Colonic mucosa (tissue), 4 donors: ENCODE measurements at regions not wholly inside any gene's neighbourhood (a gene's known extent, or its start where the extent isn't known, plus 50 kb on each side); places are given as distances from the start of the nearest gene placed in this dataset.
"Not testable (repeated sequence)": the region's sequence is repeated elsewhere in the genome, so short reads cannot be mapped to it uniquely, and the experiment has no call there.

ENCODE experiments used
- DNase-seq: peaks from one replicate; pipeline ENCODE4 v3.0.0-alpha.2; 2020
- H3K27ac ChIP-seq: fragments of 200-600 bp; one replicate; pipeline ENCODE4 v1.8.0; 2021
- H3K27me3 ChIP-seq: fragments of 200-600 bp; one replicate; pipeline ENCODE4 v1.8.0; 2021
- H3K36me3 ChIP-seq: fragments of 200-600 bp; one replicate; pipeline ENCODE4 v1.8.0; 2021
- H3K4me1 ChIP-seq: fragments of 200-600 bp; one replicate; pipeline ENCODE4 v1.8.0; 2021; ENCODE audit warnings: mild to moderate bottlenecking
- H3K4me3 ChIP-seq: fragments of 200-600 bp; one replicate; pipeline ENCODE4 v1.8.0; 2021
- H3K9ac ChIP-seq, 2 donors: one replicate each; pipeline ENCODE4 v1.7.0; 2013; ENCODE audit warnings: control low read depth in 2 of 2, low read depth in 2 of 2, low read length in 2 of 2
- H3K9me3 ChIP-seq: fragments of 200-600 bp; one replicate; pipeline ENCODE4 v1.8.0; 2021
- intact Hi-C: fragments of 100-400 bp; cut with DNase I; formaldehyde crosslinking; loops from one replicate; pipeline ENCODE4 v1.14.1; 2022
- TF ChIP-seq, protein P1 (sequence below): fragments of 200-600 bp; IDR thresholded peaks from one replicate; pipeline ENCODE4 v1.8.0; 2022; ENCODE audit warnings: antibody characterized with exemption, mild to moderate bottlenecking
- donor health status: healthy.
- donor health status: DM: no; HTN: no; CAD: no.
- donor health status: DM: no; HTN: no; CAD: no.

DNA sequence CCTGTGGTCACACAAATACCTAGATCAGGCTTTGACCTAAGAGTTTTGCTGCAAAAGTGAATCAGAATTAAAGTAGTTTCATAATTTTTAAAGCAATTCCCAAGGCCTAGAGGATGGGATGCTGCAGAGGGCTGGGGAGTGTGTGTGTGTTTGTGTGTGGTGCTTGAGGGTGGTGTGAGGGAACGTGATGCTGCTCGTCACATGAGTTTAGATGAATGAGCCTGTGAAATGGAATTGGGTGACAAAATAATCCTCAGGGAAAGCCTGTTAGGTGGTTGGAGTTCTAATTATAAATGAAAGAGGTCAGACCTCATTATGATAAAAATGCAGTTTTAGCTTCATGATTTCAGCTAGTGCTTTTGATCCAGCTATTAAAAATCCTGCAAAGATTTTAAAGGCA lies 87.5 kb upstream of the TMEM170B start:
- no peaks in the 10 kb centered on the region for H3K36me3 ChIP-seq
- H3K4me3 ChIP-seq: no peak overlapping the region
- H3K27me3 ChIP-seq: no peaks in the 10 kb centered on the region
- intact Hi-C loops: no loop called here
- H3K9me3 ChIP-seq: no peaks in the 10 kb centered on the region
- TF ChIP-seq, protein P1, sequence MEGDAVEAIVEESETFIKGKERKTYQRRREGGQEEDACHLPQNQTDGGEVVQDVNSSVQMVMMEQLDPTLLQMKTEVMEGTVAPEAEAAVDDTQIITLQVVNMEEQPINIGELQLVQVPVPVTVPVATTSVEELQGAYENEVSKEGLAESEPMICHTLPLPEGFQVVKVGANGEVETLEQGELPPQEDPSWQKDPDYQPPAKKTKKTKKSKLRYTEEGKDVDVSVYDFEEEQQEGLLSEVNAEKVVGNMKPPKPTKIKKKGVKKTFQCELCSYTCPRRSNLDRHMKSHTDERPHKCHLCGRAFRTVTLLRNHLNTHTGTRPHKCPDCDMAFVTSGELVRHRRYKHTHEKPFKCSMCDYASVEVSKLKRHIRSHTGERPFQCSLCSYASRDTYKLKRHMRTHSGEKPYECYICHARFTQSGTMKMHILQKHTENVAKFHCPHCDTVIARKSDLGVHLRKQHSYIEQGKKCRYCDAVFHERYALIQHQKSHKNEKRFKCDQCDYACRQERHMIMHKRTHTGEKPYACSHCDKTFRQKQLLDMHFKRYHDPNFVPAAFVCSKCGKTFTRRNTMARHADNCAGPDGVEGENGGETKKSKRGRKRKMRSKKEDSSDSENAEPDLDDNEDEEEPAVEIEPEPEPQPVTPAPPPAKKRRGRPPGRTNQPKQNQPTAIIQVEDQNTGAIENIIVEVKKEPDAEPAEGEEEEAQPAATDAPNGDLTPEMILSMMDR: no peak
- no peaks in the 10 kb centered on the region for H3K4me1 ChIP-seq
- DNase-seq: no peak
- no peak overlapping the region for H3K9ac ChIP-seq
- H3K27ac ChIP-seq: no peak overlapping the region

DNA sequence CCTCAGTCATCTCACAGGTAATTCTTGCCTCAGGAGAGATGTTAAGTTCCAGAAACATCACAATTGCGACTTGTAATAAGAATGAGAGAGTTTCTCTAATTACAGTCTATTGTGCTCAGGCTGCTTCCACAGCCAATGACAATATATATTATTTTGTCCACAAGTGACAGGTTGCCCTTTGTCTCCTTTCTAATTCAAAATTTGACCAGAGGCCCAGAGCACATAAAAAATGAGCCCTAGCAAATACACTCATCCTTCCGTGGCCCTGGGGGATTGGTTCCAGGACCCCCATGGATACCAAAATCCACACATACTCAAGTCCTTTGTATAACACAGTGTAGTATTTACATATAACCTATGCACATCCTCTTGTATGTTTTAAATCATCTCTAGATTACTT lies 88.1 kb upstream of the TMEM170B start:
- Histone ChIP-seq H3K9ac (no peak overlapping the region), H3K4me1 (no peaks in the 10 kb centered on the region), H3K36me3 (no peaks in the 10 kb centered on the region), H3K27ac (no peak overlapping the region), H3K9me3 (no peaks in the 10 kb centered on the region), H3K27me3 (no peaks in the 10 kb centered on the region), H3K4me3 (no peak overlapping the region)
- intact Hi-C loops: loop anchor here (10.0 kb wide), 1 partner anchor 275 kb away; no protein-coding TSS in a partner anchor
- no peak for DNase-seq
- TF ChIP-seq, protein P1: no peak

DNA sequence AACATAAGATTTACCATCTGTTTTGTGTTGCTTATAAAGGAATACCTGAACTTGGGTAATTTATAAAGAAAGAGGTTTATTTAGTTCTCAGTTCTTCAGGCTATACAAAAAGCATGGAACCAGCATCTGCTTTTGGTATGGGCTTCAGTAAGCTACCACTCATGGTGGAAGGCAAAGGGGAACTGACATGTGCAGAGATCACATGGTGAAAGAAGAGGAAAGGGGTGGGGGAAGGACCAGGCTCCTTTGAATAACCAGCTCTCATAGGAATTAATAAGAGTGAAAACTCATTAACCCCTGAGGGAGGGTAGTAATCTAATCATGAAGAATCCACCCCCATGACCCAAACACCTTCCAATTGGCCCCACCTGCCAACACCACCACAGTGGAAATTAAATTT lies 89.5 kb upstream of the TMEM170B start:
- no peak overlapping the region for H3K4me3 ChIP-seq
- intact Hi-C loops: loop anchor here (10.0 kb wide), 1 partner anchor 273 kb away; no protein-coding TSS in a partner anchor
- TF ChIP-seq, protein P1: no peak

DNA sequence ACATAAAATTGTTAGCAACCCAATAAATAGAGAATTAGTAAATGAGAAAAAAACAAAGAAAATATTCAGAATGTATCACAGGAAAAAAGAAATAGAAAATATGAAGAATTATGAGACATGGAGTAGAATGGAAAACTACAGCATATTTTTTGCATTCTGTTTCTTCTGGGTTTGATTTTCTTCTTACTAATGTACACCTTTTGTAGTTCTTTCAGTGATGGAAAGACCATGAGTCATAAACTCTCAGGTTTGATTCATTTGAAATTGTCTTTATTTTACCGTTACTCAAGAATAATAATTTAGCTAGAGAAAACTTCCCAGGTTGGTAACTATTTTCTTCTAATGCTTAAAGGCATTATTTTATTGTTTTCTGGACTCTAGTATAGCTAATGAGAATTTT lies 90.3 kb upstream of the TMEM170B start:
- Histone ChIP-seq H3K36me3 (no peaks in the 10 kb centered on the region), H3K9me3 (no peaks in the 10 kb centered on the region), H3K27ac (no peak overlapping the region), H3K27me3 (no peaks in the 10 kb centered on the region), H3K4me3 (no peak overlapping the region), H3K9ac (no peak overlapping the region), H3K4me1 (no peaks in the 10 kb centered on the region)
- TF ChIP-seq, protein P1: no peak
- DNase-seq: no peak
- intact Hi-C loops: loop anchor here (10.0 kb wide), 1 partner anchor 272 kb away; no protein-coding TSS in a partner anchor

More for the DNA sequence above, 89.5 kb upstream of the TMEM170B start:
- Histone ChIP-seq H3K27ac (no peak overlapping the region), H3K4me1 (no peaks in the 10 kb centered on the region), H3K9ac (no peak overlapping the region), H3K27me3 (no peaks in the 10 kb centered on the region), H3K9me3 (no peaks in the 10 kb centered on the region), H3K36me3 (no peaks in the 10 kb centered on the region)
- no peak for DNase-seq

DNA sequence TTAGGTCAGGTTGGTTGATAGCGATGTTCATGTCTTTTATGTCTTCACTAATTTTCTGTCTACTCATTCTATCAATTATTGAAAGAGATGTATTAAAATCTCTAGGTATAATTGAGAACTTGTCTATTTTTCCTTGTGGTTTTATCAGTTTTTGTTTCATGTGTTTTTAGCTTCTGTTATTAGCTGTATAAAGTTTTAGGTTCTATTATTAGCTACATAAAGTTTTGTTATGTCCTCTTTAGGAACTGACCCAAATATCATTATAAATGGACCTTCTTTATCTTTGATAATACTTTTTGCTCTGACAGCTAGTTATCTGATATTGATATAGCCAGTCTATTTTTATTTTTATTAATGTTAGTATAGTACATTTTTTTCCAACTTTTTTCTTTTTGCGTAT lies 92.4 kb upstream of the TMEM170B start:
- H3K4me1 ChIP-seq: no peaks in the 10 kb centered on the region
- no peak for DNase-seq
- no peaks in the 10 kb centered on the region for H3K27me3 ChIP-seq
- TF ChIP-seq, protein P1: no peak
- H3K36me3 ChIP-seq: no peaks in the 10 kb centered on the region
- intact Hi-C loops: loop anchor here (10.0 kb wide), 1 partner anchor 270 kb away; no protein-coding TSS in a partner anchor
- H3K27ac ChIP-seq: no peak overlapping the region
- H3K9ac ChIP-seq: no peak overlapping the region
- no peaks in the 10 kb centered on the region for H3K9me3 ChIP-seq
- H3K4me3 ChIP-seq: no peak overlapping the region

DNA sequence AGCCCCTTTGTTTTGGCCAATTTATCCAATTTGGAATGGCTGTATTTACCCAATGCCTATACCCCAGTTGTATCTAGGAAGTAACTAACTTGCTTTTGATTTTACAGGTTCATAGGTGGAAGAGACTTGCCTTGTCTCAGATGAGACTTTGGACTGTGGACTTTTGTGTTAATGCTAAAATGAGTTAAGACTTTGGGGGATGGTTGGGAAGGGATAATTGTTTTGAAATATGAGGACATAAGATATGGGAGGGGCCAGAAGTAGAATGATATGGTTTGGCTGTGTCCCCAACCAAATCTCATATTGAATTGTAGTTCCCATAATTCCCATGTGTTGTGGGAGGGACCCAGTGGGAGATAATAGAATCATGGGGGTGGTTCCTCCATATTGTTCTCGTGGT lies 94.4 kb upstream of the TMEM170B start:
- not testable (repeated sequence) for H3K4me1 ChIP-seq, H3K27ac ChIP-seq, H3K36me3 ChIP-seq, H3K9ac ChIP-seq, H3K27me3 ChIP-seq, DNase-seq, H3K9me3 ChIP-seq, H3K4me3 ChIP-seq
- intact Hi-C loops: loop anchor here (10.0 kb wide), 1 partner anchor 268 kb away; no protein-coding TSS in a partner anchor
